HEK293 (cell line): ENCODE measurements at regions not wholly inside any gene's neighbourhood (a gene's known extent, or its start where the extent isn't known, plus 50 kb on each side); places are given as distances from the start of the nearest gene placed in this dataset.

Experiments used
- CTCF ChIA-PET: fragments of 350-600 bp; formaldehyde crosslinking; extraction: SDS; loops from one replicate; lab custom pipeline; 2021; ENCODE audit warnings: antibody characterized with exemption; lab: Yijun Ruan, JAX
- POLR2A ChIA-PET: fragments of 300-600 bp; formaldehyde crosslinking; extraction: SDS; loops from one replicate; lab custom pipeline; 2020; ENCODE audit warnings: antibody characterized with exemption, inconsistent platforms; lab: Yijun Ruan, JAX
- H3K27ac ChIP-seq: fragments of 200-500 bp; sonication (Bioruptor generic); 2 replicates; pipeline ENCODE4 v1.5.1; 2014; ENCODE audit warnings: low read depth, low read length, control low read depth, inconsistent platforms; ENCODE audit errors: extremely low read depth
- H3K36me3 ChIP-seq, 2 experiments: fragments of 200-500 bp in 1 of 2; sonication (Bioruptor generic) in 1 of 2; 1 replicate in 1 of 2; 2 replicates in 1 of 2; pipeline ENCODE4 v1.5.1; 2014 to 2017; ENCODE audit warnings: inconsistent platforms in 2 of 2, low read length in 2 of 2; ENCODE audit not compliant: control insufficient read depth in 2 of 2, insufficient read depth in 1 of 2
- H3K4me1 ChIP-seq: fragments of 200-500 bp; sonication (Bioruptor generic); 2 replicates; pipeline ENCODE4 v1.5.1; 2014; ENCODE audit warnings: mild to moderate bottlenecking, low read length, inconsistent platforms; ENCODE audit not compliant: control insufficient read depth, insufficient read depth
- H3K4me3 ChIP-seq: 2 replicates; pipeline ENCODE4 v1.5.1; 2011; ENCODE audit warnings: low read depth, mild to moderate bottlenecking, control low read depth, low read length, moderate library complexity
- H3K9me3 ChIP-seq: fragments of 200-500 bp; sonication (Bioruptor generic); 2 replicates; pipeline ENCODE4 v1.5.1; 2014; ENCODE audit warnings: low read depth, low read length, inconsistent platforms; ENCODE audit not compliant: control insufficient read depth, insufficient read depth
- AEBP2 ChIP-seq: fragments of 450-650 bp; formaldehyde crosslinking; IDR thresholded peaks from 2 replicates; pipeline ENCODE4 v1.5.1; 2016; ENCODE audit warnings: missing biosample characterization, missing genetic modification characterization, borderline replicate concordance
- KLF9 ChIP-seq: fragments of 450-650 bp; formaldehyde crosslinking; IDR thresholded peaks from 2 replicates; pipeline ENCODE4 v1.5.1; 2016; ENCODE audit warnings: missing biosample characterization, missing genetic modification characterization, low read depth
- MEIS1 ChIP-seq: sonication (generic); formaldehyde crosslinking; IDR thresholded peaks from 2 replicates; pipeline ENCODE4 v1.8.1; 2022; ENCODE audit warnings: missing genetic modification reagents, mild to moderate bottlenecking, borderline replicate concordance
- MYNN ChIP-seq: fragments of 450-650 bp; formaldehyde crosslinking; IDR thresholded peaks from 2 replicates; pipeline ENCODE4 v1.5.1; 2016; ENCODE audit warnings: missing biosample characterization, missing genetic modification characterization, borderline replicate concordance
- OSR2 ChIP-seq: fragments of 450-650 bp; formaldehyde crosslinking; IDR thresholded peaks from 2 replicates; pipeline ENCODE4 v1.5.1; 2016; ENCODE audit warnings: missing biosample characterization, missing genetic modification characterization
- TCF7L2 ChIP-seq: IDR thresholded peaks from 2 replicates; pipeline ENCODE4 v1.6.1; 2011; ENCODE audit warnings: low read depth, mild to moderate bottlenecking, inconsistent platforms, low read length, moderate library complexity, borderline replicate concordance
- WT1 ChIP-seq: fragments of 450-650 bp; formaldehyde crosslinking; IDR thresholded peaks from 2 replicates; pipeline ENCODE4 v1.5.1; 2016; ENCODE audit warnings: missing biosample characterization, missing genetic modification characterization
- ZBTB26 ChIP-seq: fragments of 450-650 bp; formaldehyde crosslinking; optimal IDR thresholded peaks from 2 replicates; pipeline ENCODE3; 2016; ENCODE audit warnings: missing biosample characterization, mild to moderate bottlenecking, missing genetic modification characterization
- ZNF112 ChIP-seq: fragments of 450-650 bp; formaldehyde crosslinking; IDR thresholded peaks from 2 replicates; pipeline ENCODE4 v1.5.0; 2017; ENCODE audit warnings: missing biosample characterization, missing genetic modification characterization
- ZNF155 ChIP-seq: fragments of 450-650 bp; formaldehyde crosslinking; IDR thresholded peaks from 2 replicates; pipeline ENCODE4 v1.5.1; 2016; ENCODE audit warnings: missing biosample characterization, missing genetic modification characterization
- ZNF19 ChIP-seq: fragments of 450-650 bp; formaldehyde crosslinking; IDR thresholded peaks from 2 replicates; pipeline ENCODE4; 2016; ENCODE audit warnings: missing biosample characterization, missing genetic modification characterization, low read depth
- ZNF202 ChIP-seq: fragments of 450-650 bp; formaldehyde crosslinking; IDR thresholded peaks from 2 replicates; pipeline ENCODE4 v1.5.1; 2016; ENCODE audit warnings: missing biosample characterization, missing genetic modification characterization, borderline replicate concordance
- ZNF214 ChIP-seq: fragments of 450-650 bp; formaldehyde crosslinking; IDR thresholded peaks from 2 replicates; pipeline ENCODE4 v1.5.1; 2017; ENCODE audit warnings: missing biosample characterization, mild to moderate bottlenecking, missing genetic modification characterization, borderline replicate concordance
- ZNF280C ChIP-seq: fragments of 450-650 bp; formaldehyde crosslinking; IDR thresholded peaks from 2 replicates; pipeline ENCODE4 v1.5.1; 2016; ENCODE audit warnings: missing biosample characterization, missing genetic modification characterization
- ZNF37A ChIP-seq: fragments of 450-650 bp; IDR thresholded peaks from 2 replicates; pipeline ENCODE4 v1.5.1; 2018; ENCODE audit warnings: missing biosample characterization, missing genetic modification characterization
- ZNF514 ChIP-seq: fragments of 450-650 bp; formaldehyde crosslinking; IDR thresholded peaks from 2 replicates; pipeline ENCODE4 v1.5.1; 2016; ENCODE audit warnings: missing biosample characterization, missing genetic modification characterization
- ZNF521 ChIP-seq: fragments of 450-650 bp; formaldehyde crosslinking; IDR thresholded peaks from 2 replicates; pipeline ENCODE4 v1.5.1; 2017; ENCODE audit warnings: missing biosample characterization, mild to moderate bottlenecking, missing genetic modification characterization
- ZNF529 ChIP-seq: fragments of 450-650 bp; formaldehyde crosslinking; IDR thresholded peaks from 2 replicates; pipeline ENCODE4 v1.5.1; 2017; ENCODE audit warnings: missing genetic modification characterization, missing biosample characterization; ENCODE audit not compliant: insufficient replicate concordance
- ZNF561 ChIP-seq: fragments of 450-650 bp; IDR thresholded peaks from 2 replicates; pipeline ENCODE4 v1.5.1; 2018; ENCODE audit warnings: missing biosample characterization, missing genetic modification characterization, borderline replicate concordance
- ZNF600 ChIP-seq: fragments of 450-650 bp; formaldehyde crosslinking; IDR thresholded peaks from 2 replicates; pipeline ENCODE4 v1.5.1; 2016; ENCODE audit warnings: missing biosample characterization, missing genetic modification characterization
- ZNF621 ChIP-seq: fragments of 450-650 bp; formaldehyde crosslinking; IDR thresholded peaks from 2 replicates; pipeline ENCODE4 v1.5.1; 2017; ENCODE audit warnings: missing biosample characterization, missing genetic modification characterization
- ZNF624 ChIP-seq: fragments of 450-650 bp; formaldehyde crosslinking; IDR thresholded peaks from 2 replicates; pipeline ENCODE4 v1.5.1; 2017; ENCODE audit warnings: missing biosample characterization, missing genetic modification characterization
- ZNF654 ChIP-seq: fragments of 450-650 bp; formaldehyde crosslinking; IDR thresholded peaks from 2 replicates; pipeline ENCODE4 v1.5.1; 2016; ENCODE audit warnings: low read depth, missing biosample characterization, missing genetic modification characterization
- ZNF76 ChIP-seq: fragments of 450-650 bp; formaldehyde crosslinking; IDR thresholded peaks from 2 replicates; pipeline ENCODE4; 2016; ENCODE audit warnings: low read depth, missing biosample characterization, missing genetic modification characterization, borderline replicate concordance
- ZNF768 ChIP-seq: fragments of 450-650 bp; formaldehyde crosslinking; IDR thresholded peaks from 2 replicates; pipeline ENCODE4 v1.5.1; 2018; ENCODE audit warnings: missing biosample characterization, mild to moderate bottlenecking, missing genetic modification characterization
- ZNF830 ChIP-seq: fragments of 450-650 bp; IDR thresholded peaks from 2 replicates; pipeline ENCODE4 v1.5.0; 2018; ENCODE audit warnings: missing biosample characterization, missing genetic modification characterization, low read depth, mild to moderate bottlenecking, moderate library complexity
- ZSCAN23 ChIP-seq: fragments of 450-650 bp; formaldehyde crosslinking; IDR thresholded peaks from 2 replicates; pipeline ENCODE4 v1.5.1; 2016; ENCODE audit warnings: missing biosample characterization, missing genetic modification characterization

GRCh38 chr4:153074486-153074885, 129.8 kb upstream of the TRIM2 start:
- Histone ChIP-seq H3K36me3 (no peaks in the 10 kb centered on the region), H3K4me1 (no peaks in the 10 kb centered on the region), H3K27ac (no peak overlapping the region), H3K4me3 (no peak overlapping the region), H3K9me3 (no peaks in the 10 kb centered on the region)
- TF ChIP-seq ZNF514 (tag by site-specific recombination) (no peak), ZNF768 (tag by site-specific recombination) (no peak), ZSCAN23 (tag by site-specific recombination) (no peak), MEIS1 (CRISPR knock-in tag) (no peak), ZNF624 (no peak), KLF9 (tag by site-specific recombination) (no peak), ZNF19 (tag by site-specific recombination) (no peak), ZNF600 (no peak), ZNF561 (no peak), ZNF214 (tag by site-specific recombination) (no peak), ZNF521 (tag by site-specific recombination) (no peak), TCF7L2 (no peak), AEBP2 (tag by site-specific recombination) (no peak), ZBTB26 (tag by site-specific recombination) (no peak)
- CTCF ChIA-PET: interaction anchor here (0.6 to 2.7 kb wide), 2 partner anchors 11 to 39 kb away, joined by 3 to 10 read pairs; no protein-coding TSS in a partner anchor
- POLR2A ChIA-PET: no interaction called here

GRCh38 chr4:153074936-153075630, 129.2 kb upstream of the TRIM2 start:
- CTCF ChIA-PET: interaction anchor here (0.6 to 2.7 kb wide), 2 partner anchors 11 to 38 kb away, joined by 3 to 10 read pairs; no protein-coding TSS in a partner anchor
- TF ChIP-seq ZNF830 (tag by site-specific recombination) (no peak), ZNF76 (tag by site-specific recombination) (no peak), TCF7L2 (no peak), ZNF280C (tag by site-specific recombination) (no peak), ZNF621 (tag by site-specific recombination) (no peak), ZNF529 (tag by site-specific recombination) (no peak), MYNN (tag by site-specific recombination) (no peak), OSR2 (tag by site-specific recombination) (no peak), ZNF155 (no peak), KLF9 (tag by site-specific recombination) (no peak), ZNF654 (tag by site-specific recombination) (no peak), ZNF37A (no peak), ZNF112 (no peak), ZNF202 (tag by site-specific recombination) (no peak), WT1 (no peak)
- no peaks in the 10 kb centered on the region for H3K4me1 ChIP-seq
- H3K4me3 ChIP-seq: no peak overlapping the region
- POLR2A ChIA-PET: no interaction called here
- no peaks in the 10 kb centered on the region for H3K36me3 ChIP-seq
- H3K27ac ChIP-seq: no peak overlapping the region
- H3K9me3 ChIP-seq: no peaks in the 10 kb centered on the region
